ENCODE measurements at regions not wholly inside any gene's neighbourhood (a gene's known extent, or its start where the extent isn't known, plus 50 kb on each side); places are given as distances from the start of the nearest gene placed in this dataset.
"Not testable (repeated sequence)": the region's sequence is repeated elsewhere in the genome, so short reads cannot be mapped to it uniquely, and the experiment has no call there.

GRCh38 chr4:148642907-148643306, 200.7 kb upstream of the NR3C2 start:
- DNase-seq: no peak

DNA sequence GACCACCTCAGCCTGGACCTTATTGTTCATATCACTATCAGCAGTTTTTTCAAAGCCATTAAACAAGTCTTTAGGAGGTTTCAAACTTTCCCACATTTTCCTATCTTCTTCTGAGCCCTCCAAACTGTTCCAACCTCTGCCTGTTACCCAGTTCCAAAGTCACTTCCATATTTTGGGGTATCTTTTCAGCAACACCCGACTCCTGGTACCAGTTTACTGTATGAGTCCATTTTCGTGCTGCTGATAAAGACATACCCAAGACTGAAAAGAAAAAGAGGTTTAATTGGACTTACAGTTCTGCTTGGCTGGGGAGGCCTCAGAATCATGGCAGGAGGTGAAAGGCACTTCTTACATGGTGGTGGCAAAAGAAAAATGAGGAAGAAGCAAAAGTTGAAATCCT, 195.9 kb upstream of the NR3C2 start:
- not testable (repeated sequence) for DNase-seq

GRCh38 chr4:148637453-148637852, 195.2 kb upstream of the NR3C2 start:
- DNase-seq: not testable (repeated sequence)

- no peak for DNase-seq
These were observed 192.3 kb upstream of the NR3C2 start for GRCh38 chr4:148634476-148634875.

DNA sequence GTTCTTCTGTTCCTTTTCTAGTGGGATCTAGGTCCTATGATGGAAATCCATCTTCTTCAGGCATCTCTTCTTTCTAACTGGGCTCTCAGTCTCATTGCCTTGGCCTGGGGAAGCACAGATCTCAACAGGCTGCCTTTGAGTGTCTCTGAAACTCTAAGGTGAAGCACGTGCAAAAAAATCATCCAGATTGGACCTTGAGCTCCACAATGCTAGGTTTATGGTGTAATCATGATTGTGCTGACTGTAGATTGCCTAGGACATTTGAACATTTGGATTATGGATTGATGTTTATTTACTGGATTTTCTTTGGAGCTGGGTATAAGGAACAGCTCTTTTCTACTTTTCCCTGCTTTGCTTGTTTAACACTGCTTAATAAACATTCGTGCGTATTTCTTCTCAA, 191.5 kb upstream of the NR3C2 start:
- no peak for DNase-seq

- DNase-seq: no peak
These were observed 190.3 kb upstream of the NR3C2 start for GRCh38 chr4:148632476-148632875.

DNA sequence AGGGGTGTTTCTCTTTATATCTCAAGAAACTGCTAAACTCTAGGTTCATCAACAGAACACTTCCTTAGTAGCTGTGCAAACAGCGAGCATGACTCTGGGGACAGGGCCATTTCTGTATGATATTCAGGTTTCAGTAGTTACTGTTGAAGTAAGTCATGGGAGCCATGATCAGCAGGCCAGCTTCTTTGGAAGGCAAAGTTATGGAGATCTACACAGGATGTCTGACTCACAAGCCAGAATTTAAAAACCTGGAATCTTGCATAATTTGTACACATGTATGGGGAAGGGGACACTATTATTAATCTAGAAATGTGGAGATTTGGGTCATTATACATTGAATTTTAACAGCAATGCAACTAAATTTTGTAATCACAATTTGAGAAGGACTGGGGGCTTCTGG, 187.8 kb upstream of the NR3C2 start:
- no peak for DNase-seq

DNA sequence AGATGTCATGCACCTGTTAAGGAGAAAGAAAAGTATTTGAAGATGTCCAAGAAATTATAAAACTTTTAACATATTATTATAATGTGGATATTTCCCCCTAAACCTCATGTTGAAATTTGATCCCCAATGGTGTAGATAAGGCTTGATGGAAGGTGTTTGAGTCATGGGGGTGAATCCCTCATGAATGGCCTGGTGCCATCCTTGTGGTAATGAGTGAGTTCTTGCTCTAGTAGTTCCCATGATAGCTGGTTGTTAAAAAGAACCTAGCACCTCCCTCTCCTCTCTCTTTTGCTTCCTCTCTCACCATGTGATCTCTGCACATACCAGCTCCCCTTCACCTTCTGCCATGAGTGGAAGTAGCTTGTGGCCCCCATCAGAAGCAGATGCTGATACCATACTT, 176.6 kb upstream of the NR3C2 start:
- no peak for DNase-seq

GRCh38 chr4:148608968-148609367, 166.8 kb upstream of the NR3C2 start:
- DNase-seq: no peak

DNA sequence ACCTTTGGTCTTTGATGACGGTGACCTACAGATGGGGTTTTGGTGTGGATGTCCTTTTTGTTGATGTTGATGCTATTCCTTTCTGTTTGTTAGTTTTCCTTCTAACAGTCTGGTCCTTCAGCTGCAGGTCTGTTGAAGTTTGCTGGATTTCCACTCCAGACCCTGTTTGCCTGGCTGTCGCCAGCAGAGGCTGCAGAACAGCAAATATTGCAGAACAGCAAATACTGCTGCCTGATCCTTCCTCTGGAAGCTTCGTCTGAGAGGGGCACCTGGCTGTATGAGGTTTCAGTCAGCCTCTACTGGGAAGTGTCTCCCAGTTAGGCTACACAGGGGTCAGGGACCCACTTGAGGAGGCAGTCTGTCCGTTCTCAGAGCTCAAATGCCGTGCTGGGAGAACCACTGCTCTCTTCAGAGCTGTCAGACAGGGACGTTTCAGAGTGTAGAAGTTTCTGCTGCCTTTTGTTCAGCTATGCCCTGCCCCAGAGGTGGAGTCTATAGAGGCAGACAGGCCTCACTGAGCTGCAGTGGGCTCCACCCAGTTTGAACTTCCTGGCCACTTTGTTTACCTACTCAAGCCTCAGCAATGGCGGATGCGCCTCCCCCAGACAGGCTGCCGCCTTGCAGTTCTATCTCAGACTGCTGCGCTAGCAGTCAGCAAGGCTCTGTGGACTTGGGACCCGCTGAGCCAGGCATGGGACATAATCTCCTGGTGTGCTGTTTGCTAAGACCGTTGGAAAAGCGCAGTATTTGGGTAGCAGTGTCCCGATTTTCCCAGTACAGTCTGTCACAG, 156.4 kb upstream of the NR3C2 start:
- DNase-seq: not testable (repeated sequence)

DNA sequence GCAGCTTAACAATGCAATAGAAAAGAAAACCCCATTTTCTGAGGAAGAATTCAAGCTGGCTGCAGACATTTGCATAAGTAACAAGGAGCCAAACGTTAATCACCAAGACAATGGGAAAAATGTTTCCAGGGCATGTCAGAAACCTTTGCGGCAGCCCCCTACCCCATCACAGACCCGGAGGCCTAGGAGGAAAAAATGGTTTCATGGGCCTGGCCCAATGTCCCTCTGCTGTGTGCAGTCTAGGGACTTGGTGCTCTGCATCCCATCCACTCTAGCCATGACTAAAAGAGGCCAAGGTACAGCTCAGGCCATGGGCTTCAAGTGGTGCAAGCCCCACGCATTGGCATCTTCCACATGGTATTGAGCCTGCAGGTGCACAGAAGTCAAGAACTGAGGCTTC, 147.0 kb upstream of the NR3C2 start:
- no peak for DNase-seq

DNA sequence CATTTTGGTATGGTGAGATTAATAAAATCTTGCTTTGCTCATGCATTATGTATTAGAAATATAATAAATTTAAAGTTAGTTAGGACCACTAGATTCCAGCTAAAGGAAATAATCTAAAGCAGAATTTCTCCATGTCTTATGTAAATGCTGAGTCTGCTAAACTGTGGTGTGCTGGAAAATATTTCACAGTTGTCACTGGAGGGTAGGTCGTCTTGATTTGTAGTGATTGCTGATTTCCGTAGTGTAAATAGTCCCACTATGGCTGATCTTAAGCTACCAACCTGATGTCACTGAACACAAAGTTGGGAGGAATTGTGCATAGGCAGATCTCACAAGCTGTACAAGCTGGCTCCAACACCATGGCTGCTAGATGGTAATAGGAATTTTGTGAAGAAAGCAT, 133.4 kb upstream of the NR3C2 start:
- DNase-seq: no peak

GRCh38 chr4:148574911-148575310, 132.7 kb upstream of the NR3C2 start:
- no peak for DNase-seq

DNA sequence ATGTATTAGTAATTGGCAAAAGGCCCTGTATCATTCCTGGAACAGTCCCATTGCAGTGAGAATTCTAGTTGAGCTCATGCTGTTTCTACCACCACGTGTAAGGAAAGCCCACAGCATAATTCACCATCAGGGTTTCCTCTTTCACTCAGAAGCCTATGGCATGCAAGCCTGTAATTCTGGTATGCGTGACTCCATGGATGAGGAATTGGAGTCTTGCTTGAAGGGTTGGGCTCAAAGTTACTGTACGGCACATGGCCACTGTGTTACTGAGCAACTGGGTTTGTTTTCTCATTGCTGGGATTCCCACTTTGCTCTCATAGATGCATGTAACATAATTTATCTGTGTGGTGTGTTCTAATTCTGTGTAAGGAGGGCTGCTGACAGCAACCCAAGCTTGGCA, 132.3 kb upstream of the NR3C2 start:
- DNase-seq: peak; percentile 24

GRCh38 chr4:148574066-148574465, 131.9 kb upstream of the NR3C2 start:
- no peak for DNase-seq

DNA sequence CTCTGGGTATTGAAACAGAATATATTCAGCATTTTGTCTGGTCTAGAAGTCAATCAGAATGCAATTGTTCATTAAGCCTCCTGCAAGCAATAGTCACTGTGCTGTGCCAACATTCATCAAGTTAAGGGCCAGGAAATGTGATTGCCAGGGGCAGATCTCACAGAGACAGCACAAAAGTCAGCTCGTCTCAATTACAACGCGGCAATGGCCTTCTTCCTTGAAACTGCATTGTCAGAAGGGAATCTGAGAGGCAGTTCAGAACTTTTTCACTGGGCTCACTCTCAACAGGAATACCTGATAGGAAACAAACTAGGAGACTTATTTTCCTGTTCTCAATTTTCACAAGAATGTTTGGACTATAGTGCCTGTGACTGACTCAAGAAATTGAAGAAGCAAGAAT, 131.1 kb upstream of the NR3C2 start:
- no peak for DNase-seq

GRCh38 chr4:148565801-148566200, 123.6 kb upstream of the NR3C2 start:
- DNase-seq: no peak

- no peak for DNase-seq
These were observed 121.5 kb upstream of the NR3C2 start for GRCh38 chr4:148563684-148564083.

GRCh38 chr4:148561467-148561866, 119.3 kb upstream of the NR3C2 start:
- DNase-seq: no peak

- no peak for DNase-seq
These were observed 115.6 kb upstream of the NR3C2 start for GRCh38 chr4:148557793-148558192.

GRCh38 chr4:148550788-148551187, 108.6 kb upstream of the NR3C2 start:
- DNase-seq: no peak

DNA sequence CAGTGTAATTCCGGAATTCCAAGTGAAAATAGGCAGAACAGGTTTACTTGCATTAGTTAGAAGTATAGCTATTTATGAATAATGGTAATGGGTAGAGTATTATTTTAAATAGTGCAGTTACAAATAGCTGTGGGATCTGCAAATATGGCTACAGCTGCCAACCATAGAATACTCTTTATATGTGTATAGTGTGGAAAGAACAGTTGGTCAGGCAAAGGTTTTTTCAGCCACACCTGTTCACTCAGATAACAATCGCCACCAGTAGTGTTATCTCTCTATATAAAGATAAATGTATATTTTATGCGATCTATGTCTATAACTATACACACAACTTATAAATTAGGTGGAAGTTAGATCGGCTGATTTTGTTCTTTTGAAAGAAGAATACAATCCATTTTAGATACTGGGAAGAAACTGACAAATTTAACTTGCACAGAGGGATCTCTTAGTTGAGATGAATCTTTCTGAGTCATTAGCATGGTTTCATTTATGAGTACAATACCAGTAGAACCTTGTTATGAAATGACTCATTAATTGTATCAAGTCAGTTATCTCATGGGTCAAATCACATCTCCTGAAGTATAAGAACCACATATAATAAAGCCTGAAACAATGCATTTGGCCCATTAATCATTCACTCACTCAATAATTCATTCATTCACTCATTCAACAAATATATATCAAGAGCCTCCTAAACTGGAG, 100.9 kb upstream of the NR3C2 start:
- DNase-seq: no peak

DNA sequence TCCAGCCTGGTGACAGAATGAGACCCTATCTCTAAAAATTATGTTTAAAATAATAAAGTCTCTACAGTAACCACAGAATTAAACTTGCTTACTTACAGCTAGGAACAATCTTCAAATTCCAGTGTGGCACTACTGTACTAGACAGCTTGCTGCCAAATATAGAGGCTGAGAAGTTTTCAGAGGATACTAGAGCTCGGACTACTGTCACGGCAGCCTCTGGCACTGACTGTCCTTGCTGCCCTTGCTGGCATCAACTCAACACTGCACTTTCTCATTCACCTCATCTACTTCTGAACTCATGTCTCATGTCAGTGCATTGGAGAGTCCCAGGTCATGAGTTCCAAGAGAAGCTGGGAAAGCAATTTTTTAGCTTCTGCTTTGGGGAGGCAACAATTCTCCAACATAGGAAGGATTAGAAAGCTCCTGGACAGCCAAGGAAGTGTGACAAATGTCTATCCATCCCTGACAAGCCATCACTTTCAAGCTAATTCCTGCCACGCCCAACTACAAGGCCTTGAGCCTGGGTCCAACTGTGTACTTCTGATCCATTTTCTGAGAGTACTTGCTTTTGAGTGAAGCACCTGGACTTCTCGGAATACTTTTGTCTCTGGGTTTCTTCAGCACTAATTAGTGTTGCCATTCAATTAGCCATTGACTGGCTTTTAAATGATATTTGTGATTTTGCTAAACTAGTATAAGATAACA, 98.6 kb upstream of the NR3C2 start:
- no peak for DNase-seq

- no peak for DNase-seq
These were observed 97.2 kb upstream of the NR3C2 start for GRCh38 chr4:148539387-148539786.
